MM.1S (cell line): ENCODE measurements at regions not wholly inside any gene's neighbourhood (a gene's known extent, or its start where the extent isn't known, plus 50 kb on each side); places are given as distances from the start of the nearest gene placed in this dataset.

Experiments used
- CTCF ChIP-seq: fragments of 300-600 bp; sonication (generic); IDR thresholded peaks from 2 replicates; pipeline ENCODE4 v1.5.1; 2016; ENCODE audit warnings: antibody characterized with exemption, low read length, mixed read lengths
- EZH2 ChIP-seq: fragments of 300-600 bp; sonication (generic); optimal IDR thresholded peaks from 2 replicates; pipeline ENCODE3; 2017; ENCODE audit warnings: low read depth, mild to moderate bottlenecking, antibody characterized with exemption, low read length, mixed read lengths

GRCh38 chr2:184057910-184058309 lies 540.4 kb upstream of the ZNF804A start:
- no peak for TF ChIP-seq CTCF
- no peak for TF ChIP-seq EZH2
